SJSA1 (cell line): ENCODE measurements at regions not wholly inside any gene's neighbourhood (a gene's known extent, or its start where the extent isn't known, plus 50 kb on each side); places are given as distances from the start of the nearest gene placed in this dataset.
A peak's percentile ranks its signal among the peaks of the same experiment; 100 is the strongest.
"Not testable (repeated sequence)": the region's sequence is repeated elsewhere in the genome, so short reads cannot be mapped to it uniquely, and the experiment has no call there.

ENCODE experiments used
- DNase-seq, 2 experiments: peaks; one replicate each; pipeline ENCODE4 v3.0.0-alpha.2; 2015 to 2020; ENCODE audit warnings: low spot score in 2 of 2, low read depth in 1 of 2
- H3K27ac ChIP-seq: fragments of 250-450 bp; sonication (Bioruptor Pico); 2 replicates; pipeline ENCODE4 v1.5.1; 2020; ENCODE audit warnings: mild to moderate bottlenecking, moderate library complexity
- H3K27me3 ChIP-seq: fragments of 250-450 bp; sonication (Bioruptor Pico); replicated peaks from 2 replicates; pipeline ENCODE4 v1.5.1; 2020; ENCODE audit warnings: mild to moderate bottlenecking, moderate library complexity
- H3K36me3 ChIP-seq: fragments of 250-450 bp; sonication (Bioruptor Pico); 2 replicates; pipeline ENCODE4 v1.5.1; 2020; ENCODE audit warnings: mild to moderate bottlenecking
- H3K4me1 ChIP-seq: fragments of 250-450 bp; sonication (Bioruptor Pico); replicated peaks from 2 replicates; pipeline ENCODE4 v1.6.1; 2021; ENCODE audit warnings: mild to moderate bottlenecking
- H3K4me3 ChIP-seq: fragments of 250-450 bp; sonication (Bioruptor Pico); 2 replicates; pipeline ENCODE4 v1.5.1; 2020; ENCODE audit warnings: mild to moderate bottlenecking
- H3K9me3 ChIP-seq: fragments of 250-450 bp; sonication (Bioruptor Pico); replicated peaks from 2 replicates; pipeline ENCODE4 v1.5.1; 2020; ENCODE audit warnings: mild to moderate bottlenecking

DNA sequence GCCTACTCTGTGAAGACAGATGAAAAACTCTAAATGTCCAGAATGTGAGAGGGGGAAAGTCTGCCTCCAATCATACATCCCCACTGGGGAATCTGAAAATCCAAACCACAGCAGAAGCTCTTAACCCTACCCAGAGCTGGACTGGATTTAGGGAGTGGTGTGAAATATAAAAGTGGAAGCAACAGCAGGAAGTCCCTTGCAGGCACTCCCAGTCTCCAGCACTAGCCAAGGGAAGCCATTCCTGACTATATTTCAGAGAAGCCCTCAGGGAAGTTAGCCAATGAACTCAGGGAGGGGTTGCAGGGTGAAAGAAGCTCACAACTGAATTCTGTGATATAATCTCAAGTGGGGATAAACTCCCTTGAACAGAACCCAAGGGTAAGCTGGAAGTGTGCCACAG, 51.5 kb downstream of the CRPPA start:
- H3K36me3 ChIP-seq, result no peaks in the 10 kb centered on the region
- no peak overlapping the region for H3K27ac ChIP-seq
- H3K4me1 ChIP-seq, result no peaks in the 10 kb centered on the region
- H3K9me3 ChIP-seq, result no peaks in the 10 kb centered on the region
- DNase-seq, result no peak
- no peaks in the 10 kb centered on the region for H3K27me3 ChIP-seq
- H3K4me3 ChIP-seq, result no peak overlapping the region

DNA sequence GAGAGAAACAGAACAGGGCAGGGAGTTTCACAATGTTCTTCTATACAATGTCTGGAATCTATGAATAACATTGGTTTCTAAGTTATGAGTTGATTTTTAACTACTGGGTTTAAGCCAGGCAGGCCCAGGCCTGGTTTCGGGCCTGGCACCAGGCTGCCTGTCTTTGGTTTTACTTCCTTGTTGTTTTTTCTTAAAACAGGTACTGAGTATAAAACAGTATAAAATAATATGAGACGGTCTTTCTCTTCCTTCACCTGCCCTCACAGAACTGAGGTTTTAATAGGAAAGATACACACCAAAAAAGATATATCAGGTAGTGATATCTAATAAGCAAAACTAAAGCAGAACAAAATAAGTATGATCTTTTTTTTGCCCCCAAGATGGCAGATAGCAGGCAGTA, 52.0 kb downstream of the CRPPA start:
- H3K27ac ChIP-seq, H3K36me3 ChIP-seq, DNase-seq, H3K27me3 ChIP-seq, H3K4me1 ChIP-seq, H3K9me3 ChIP-seq, H3K4me3 ChIP-seq: not testable (repeated sequence)

DNA sequence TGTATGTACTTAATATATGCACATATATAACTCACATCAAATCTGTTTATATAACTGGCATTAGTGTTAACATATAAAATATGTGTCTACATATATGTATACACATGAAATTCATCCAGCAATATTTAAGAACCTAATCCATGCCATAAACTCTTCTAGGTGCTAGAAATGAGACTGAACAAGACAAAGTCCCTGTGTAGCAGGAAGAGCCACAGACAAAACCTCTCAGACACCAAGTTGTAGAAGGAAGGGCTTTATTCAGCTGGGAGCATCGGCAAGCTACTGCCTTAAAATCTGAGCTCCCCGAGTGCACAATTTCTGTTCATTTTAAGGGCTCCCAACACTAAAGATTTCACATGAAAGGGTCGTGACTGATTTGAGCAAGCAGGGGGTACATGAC, 52.5 kb downstream of the CRPPA start:
- no peaks in the 10 kb centered on the region for H3K4me1 ChIP-seq
- H3K36me3 ChIP-seq, result no peaks in the 10 kb centered on the region
- no peaks in the 10 kb centered on the region for H3K27me3 ChIP-seq
- no peak overlapping the region for H3K4me3 ChIP-seq
- H3K9me3 ChIP-seq, result no peaks in the 10 kb centered on the region
- no peak overlapping the region for H3K27ac ChIP-seq
- no peak for DNase-seq

DNA sequence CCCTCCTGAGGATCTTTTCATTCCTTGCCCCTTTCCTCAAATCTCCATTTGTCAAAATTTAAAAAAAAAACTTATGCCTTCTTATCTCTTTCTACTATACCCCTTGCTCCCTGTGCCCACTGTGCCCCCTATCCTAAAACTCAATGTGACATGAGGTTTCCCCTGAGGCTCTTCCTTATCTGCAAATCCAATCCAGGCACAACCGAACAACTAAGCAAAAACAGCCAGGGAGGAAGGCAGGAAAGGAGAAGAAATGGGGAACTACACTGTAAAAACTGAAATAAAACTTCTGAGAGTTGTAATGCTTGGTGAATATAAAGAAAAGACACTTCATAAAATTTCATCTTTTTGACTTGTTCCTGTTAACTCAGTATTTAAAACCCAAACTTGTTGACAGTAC, 54.2 kb downstream of the CRPPA start:
- H3K27ac ChIP-seq, result no peak overlapping the region
- H3K36me3 ChIP-seq, result no peaks in the 10 kb centered on the region
- no peaks in the 10 kb centered on the region for H3K27me3 ChIP-seq
- no peak overlapping the region for H3K4me3 ChIP-seq
- DNase-seq, result no peak
- no peaks in the 10 kb centered on the region for H3K4me1 ChIP-seq
- no peaks in the 10 kb centered on the region for H3K9me3 ChIP-seq

DNA sequence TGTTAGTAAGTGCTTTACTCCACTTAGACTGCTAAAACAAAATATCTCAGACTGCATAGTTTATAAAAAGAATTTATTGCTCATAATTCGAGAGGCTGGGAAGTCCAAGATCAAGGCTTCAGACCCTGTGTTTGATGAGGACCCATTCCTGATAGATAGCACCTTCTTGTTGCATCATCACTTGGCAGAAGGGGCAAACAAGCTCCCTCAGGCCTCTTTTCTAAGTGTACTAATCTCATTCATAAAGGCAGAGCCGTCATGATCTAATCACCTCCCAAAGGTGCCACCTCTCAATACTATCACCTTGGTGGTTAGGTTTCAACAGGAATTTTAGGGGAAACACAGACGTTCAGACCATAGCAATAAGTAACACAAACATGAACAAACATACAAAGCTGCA, 55.4 kb downstream of the CRPPA start:
- DNase-seq, result no peak
- no peak overlapping the region for H3K4me3 ChIP-seq

DNA sequence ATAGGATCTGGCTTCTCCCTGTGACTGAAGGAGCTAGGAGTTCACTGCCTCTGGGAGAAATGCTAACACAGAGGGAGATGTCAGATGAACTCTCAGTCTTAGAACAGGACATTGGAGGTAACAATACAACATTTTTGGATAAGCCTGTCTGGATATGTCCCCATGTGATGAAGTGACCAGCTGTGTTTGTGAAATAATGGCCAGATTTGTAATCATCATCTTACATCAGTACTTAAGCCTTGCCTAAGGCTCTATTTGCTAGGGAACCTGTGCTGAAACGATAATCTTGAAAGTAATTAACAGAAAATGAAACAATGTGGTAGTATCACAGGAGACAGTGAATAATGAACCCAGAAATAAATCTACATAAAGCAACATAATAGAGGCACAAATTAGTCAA, 56.2 kb downstream of the CRPPA start:
- no peak overlapping the region for H3K4me3 ChIP-seq
- no peak overlapping the region for H3K27ac ChIP-seq
- no peaks in the 10 kb centered on the region for H3K36me3 ChIP-seq
- no peaks in the 10 kb centered on the region for H3K4me1 ChIP-seq
- no peaks in the 10 kb centered on the region for H3K9me3 ChIP-seq
- no peak for DNase-seq
- no peaks in the 10 kb centered on the region for H3K27me3 ChIP-seq

More for the DNA sequence above, 55.4 kb downstream of the CRPPA start:
- Histone ChIP-seq H3K27ac (no peak overlapping the region), H3K27me3 (no peaks in the 10 kb centered on the region), H3K9me3 (no peaks in the 10 kb centered on the region), H3K36me3 (no peaks in the 10 kb centered on the region), H3K4me1 (no peaks in the 10 kb centered on the region)

DNA sequence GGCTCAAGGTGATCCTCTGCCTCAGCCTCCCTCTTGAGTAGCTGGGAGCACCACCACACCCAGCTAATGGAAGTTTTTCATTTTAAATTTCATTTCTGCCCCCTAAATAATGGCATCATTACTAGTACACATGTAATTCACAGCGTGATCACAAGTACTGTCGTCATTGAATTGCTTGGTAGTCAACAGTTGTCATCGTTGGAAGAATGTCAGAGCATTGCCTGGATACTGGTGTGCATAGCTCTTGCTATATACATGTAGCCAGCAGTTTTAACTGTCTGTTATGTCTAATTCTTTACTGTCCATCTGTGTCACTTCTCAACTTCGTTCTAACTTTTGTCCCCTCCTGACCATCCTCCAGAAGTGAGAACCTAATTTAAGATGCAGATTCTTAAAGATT, 62.1 kb downstream of the CRPPA start:
- Histone ChIP-seq H3K4me1 (no peaks in the 10 kb centered on the region; the same call in 1 of the 2 replicates), H3K27ac (no peak overlapping the region), H3K9me3 (no peaks in the 10 kb centered on the region), H3K4me3 (no peak overlapping the region), H3K36me3 (no peaks in the 10 kb centered on the region), H3K27me3 (no peaks in the 10 kb centered on the region)
- no peak for DNase-seq

DNA sequence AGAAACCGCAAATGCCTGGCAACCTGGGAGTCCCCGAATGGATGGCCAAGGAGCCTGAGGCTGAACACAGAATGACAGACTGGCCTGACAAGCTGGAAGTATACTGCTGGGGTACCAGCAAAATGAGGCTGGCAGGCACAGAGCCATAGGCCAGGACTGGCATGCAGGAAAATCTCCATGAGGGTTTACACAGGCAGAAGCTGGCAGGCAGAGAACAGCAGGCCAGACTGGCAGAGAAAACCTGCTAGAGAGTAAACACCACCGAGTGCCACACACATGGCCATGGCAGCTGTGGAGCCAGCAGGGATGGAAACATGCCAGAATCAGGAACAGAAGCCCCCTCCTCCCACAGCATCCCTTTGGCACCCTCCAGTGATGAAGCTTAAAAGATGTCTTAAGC, 63.4 kb downstream of the CRPPA start:
- Histone ChIP-seq H3K27ac (no peak overlapping the region), H3K4me3 (no peak overlapping the region), H3K9me3 (no peaks in the 10 kb centered on the region), H3K27me3 (no peaks in the 10 kb centered on the region), H3K4me1 (no peaks in the 10 kb centered on the region; the same call in 1 of the 2 replicates), H3K36me3 (no peaks in the 10 kb centered on the region)
- no peak for DNase-seq

DNA sequence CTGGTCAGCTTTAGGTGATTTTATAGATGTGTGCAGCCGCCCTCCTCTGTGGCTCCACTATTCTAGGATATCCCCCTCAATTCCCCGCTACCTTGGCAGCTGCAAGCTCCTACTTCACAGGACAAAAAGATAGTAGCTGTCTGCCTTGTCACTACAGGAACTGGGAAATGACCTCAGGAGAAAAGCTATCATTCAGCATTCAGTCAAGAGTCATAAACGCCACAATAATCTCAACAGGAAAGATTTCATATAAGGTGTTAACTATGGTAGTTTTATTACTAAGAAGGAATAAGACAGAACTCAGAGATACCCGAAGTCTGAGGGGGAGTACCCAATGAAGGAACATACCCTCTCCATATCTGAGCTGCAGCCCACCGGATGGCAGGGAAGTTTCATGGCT, 63.9 kb downstream of the CRPPA start:
- DNase-seq, result no peak
- no peak overlapping the region for H3K4me3 ChIP-seq
- H3K36me3 ChIP-seq, result no peaks in the 10 kb centered on the region
- no peaks in the 10 kb centered on the region for H3K27me3 ChIP-seq
- no peaks in the 10 kb centered on the region for H3K9me3 ChIP-seq
- no peaks in the 10 kb centered on the region; the same call in 1 of the 2 replicates for H3K4me1 ChIP-seq
- no peak overlapping the region for H3K27ac ChIP-seq

DNA sequence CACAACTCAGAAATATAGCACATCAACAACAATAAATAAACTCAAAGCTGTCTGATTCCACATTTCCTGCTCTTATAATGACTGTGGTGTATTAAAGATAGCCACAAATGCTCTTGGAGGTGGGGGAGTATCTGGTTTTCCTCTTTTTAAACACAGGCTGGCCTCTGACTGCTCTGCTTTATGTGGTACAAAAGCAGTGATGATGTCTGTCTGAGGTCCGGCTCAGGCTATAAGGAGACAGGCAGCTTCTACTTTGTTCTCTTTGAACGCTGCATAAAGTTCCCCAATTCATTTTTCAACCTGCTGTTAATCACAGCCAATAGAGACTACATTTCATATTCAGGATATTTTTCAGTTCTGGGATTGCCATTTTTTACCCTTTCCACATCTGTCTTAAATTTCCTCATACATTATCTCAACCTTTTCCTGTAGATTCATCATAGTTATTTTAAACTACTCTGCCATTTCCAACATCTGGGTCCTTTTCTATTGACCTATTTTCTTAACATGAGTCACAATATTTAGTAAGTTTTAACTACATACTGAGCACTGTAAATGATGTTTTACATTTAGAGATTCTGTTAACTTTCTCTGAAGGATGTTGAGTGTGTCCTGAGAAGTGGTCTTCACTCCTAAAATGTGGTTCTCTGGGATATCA, 64.9 kb downstream of the CRPPA start:
- no peaks in the 10 kb centered on the region; the same call in 1 of the 2 replicates for H3K4me1 ChIP-seq
- H3K36me3 ChIP-seq, result no peaks in the 10 kb centered on the region
- no peaks in the 10 kb centered on the region for H3K27me3 ChIP-seq
- H3K4me3 ChIP-seq, result no peak overlapping the region
- H3K27ac ChIP-seq, result no peak overlapping the region
- no peaks in the 10 kb centered on the region for H3K9me3 ChIP-seq
- no peak for DNase-seq

DNA sequence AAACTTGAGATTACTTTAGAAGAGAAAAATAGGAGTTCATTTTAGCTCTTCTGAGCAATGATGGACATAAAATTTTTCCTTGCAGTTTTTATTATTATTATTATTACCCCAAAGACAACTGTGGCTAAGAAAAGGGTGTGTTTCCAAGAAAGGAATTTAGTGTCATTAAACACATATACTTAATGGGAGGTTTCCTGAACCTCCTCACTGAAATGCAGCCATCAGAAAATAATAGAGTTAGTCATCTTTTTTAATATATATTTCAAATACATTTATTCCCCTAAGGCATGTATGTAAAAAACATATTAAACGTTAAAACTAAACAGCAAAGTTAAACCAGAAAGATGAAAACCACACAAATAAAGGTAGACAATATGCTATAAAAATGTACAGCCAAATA, 66.8 kb downstream of the CRPPA start:
- Histone ChIP-seq H3K4me1 (no peaks in the 10 kb centered on the region; the same call in 1 of the 2 replicates), H3K4me3 (no peak overlapping the region), H3K27ac (no peak overlapping the region), H3K27me3 (no peaks in the 10 kb centered on the region), H3K9me3 (no peaks in the 10 kb centered on the region), H3K36me3 (no peaks in the 10 kb centered on the region)
- no peak for DNase-seq

DNA sequence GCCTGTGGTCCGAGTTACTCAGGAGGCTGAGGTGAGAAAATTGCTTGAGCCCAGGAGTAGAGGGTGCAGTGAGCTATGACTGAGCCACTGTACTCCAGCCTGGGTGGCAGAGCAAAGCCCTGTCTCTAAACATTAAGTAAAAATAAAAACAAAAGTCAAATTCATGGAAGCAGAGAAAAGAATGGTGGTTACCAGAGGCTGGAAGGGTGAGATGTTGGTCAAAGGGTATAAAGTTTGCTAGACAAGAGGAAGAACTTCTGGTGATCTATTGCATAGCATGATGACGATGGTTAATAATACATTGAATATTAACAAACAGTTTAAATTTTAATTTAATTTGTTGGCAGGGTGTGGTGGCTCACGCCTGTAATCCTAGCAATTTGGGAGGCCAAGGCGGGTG, 68.1 kb downstream of the CRPPA start:
- Histone ChIP-seq H3K4me3 (no peak overlapping the region), H3K9me3 (no peaks in the 10 kb centered on the region), H3K27ac (no peak overlapping the region), H3K27me3 (no peaks in the 10 kb centered on the region), H3K36me3 (no peaks in the 10 kb centered on the region), H3K4me1 (peaks cover 2% of the 10 kb centered on the region)
- no peak for DNase-seq

DNA sequence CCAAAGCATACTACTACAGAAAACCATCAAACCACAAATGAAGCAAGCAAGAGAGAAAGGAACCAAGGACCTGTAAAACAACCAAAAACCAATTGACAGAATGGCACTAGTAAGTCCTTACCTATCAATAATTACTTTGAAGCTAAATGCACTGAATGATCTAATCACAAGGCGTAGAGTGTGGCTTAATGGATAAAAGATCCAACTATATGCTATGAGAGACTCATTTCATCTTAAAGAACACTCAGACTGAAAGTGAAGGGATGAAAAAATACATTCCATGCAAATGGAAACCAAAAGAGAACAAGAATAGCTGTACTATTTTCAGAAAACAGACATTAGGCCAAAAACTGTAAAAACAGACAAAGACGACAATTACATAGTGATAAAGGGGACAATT, 70.7 kb downstream of the CRPPA start:
- no peaks in the 10 kb centered on the region for H3K27me3 ChIP-seq
- DNase-seq, result no peak
- H3K4me1 ChIP-seq, result peaks cover 28% of the 10 kb centered on the region
- no peaks in the 10 kb centered on the region for H3K9me3 ChIP-seq
- no peak overlapping the region for H3K27ac ChIP-seq
- H3K36me3 ChIP-seq, result no peaks in the 10 kb centered on the region
- no peak overlapping the region for H3K4me3 ChIP-seq

DNA sequence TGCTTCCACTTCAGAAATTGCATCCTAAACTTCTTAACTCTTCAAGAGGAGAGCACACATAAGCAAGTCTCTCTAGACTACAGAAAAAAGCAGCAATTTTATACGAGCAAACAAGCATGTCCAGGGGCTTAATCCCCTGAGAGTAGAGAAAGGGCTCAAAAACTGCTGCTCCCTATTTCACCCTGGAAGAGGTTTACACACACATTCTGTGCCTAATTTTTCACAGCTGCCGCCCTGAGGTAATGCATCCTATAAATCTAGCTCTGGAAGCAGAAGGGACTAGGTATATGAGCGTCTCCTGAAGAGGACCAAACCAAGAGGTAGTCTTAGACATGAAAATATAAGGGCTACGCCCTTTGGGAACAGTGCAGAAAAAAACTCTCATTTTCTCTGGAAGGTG, 73.1 kb downstream of the CRPPA start:
- Histone ChIP-seq H3K9me3 (no peaks in the 10 kb centered on the region), H3K4me3 (no peak overlapping the region), H3K4me1 (peaks cover 31% of the 10 kb centered on the region), H3K36me3 (no peaks in the 10 kb centered on the region), H3K27ac (no peak overlapping the region), H3K27me3 (no peaks in the 10 kb centered on the region)
- DNase-seq, result peak in 1 of 2 experiments; percentile 4

DNA sequence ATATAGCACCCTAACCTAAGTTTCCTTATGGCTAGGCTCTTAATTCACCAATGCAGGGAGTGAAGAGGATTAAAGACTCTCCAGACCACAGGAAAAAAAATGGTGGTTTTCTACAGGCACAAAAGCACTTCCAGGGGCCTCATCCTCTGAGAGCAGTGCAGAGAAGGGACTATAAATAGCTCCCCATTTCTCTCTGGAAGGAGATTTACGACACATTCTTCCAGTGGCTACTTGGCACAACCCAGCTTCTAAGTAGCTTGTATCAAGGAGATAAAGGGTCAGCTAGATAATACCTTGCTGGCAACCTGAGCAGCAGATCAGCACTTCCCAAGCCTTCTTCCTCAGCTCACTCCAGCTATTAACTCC, 73.5 kb downstream of the CRPPA start:
- Histone ChIP-seq H3K4me1 (peaks cover 31% of the 10 kb centered on the region), H3K36me3 (no peaks in the 10 kb centered on the region), H3K27me3 (no peaks in the 10 kb centered on the region), H3K9me3 (no peaks in the 10 kb centered on the region), H3K4me3 (no peak overlapping the region), H3K27ac (peak overlapping the region; percentile 83; the same call in 1 of the 2 replicates)
- peak in 1 of 2 experiments; percentile 6 for DNase-seq
